ENCODE measurements at regions not wholly inside any gene's neighbourhood (a gene's known extent, or its start where the extent isn't known, plus 50 kb on each side); places are given as distances from the start of the nearest gene placed in this dataset.

DNA sequence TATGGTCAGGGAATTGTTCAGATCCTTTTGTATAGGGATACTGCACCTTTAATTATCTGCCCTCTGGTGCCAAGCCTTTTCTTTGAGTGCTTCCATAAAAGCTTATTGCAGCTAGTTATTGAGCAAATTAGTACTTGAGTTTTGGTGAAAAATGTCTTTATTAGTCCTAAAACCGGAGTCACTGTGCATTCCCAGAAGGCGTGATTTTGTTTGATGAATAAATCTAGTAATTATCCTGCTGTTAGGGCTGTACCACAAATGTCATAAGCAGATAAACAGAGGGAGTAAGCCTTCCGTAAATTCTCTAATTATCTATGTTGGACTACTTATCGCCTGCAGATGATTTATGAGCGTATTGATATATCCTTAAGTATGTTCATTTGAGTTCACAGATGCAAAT lies 620.7 kb upstream of the ARRDC3 start:
- POLR2A ChIA-PET = no interaction called here
- H3K4me1 ChIP-seq (ENCODE audit: control insufficient read depth, insufficient read depth, low read length) = no peaks in the 10 kb centered on the region; the same call in 1 of the 2 replicates
- DNase-seq (ENCODE audit: low read depth, low spot score) = no peak
- CTCF ChIA-PET = no interaction called here
- intact Hi-C loops (cut with micrococcal nuclease; ENCODE audit: unreplicated experiment) (no loop called here), in situ Hi-C loops (cut with HindIII; ENCODE audit: low pct_unique_long_range_greater_than_20kb, low sequenced_read_pairs) (no loop called here)
- BruUV-seq (replicated peaks) = no TSS peak
- H3K4me3 ChIP-seq (ENCODE audit: low read depth in 2 of 2, low read length in 2 of 2) = no peak overlapping the region
- no peak for ATAC-seq
- H3K36me3 ChIP-seq (ENCODE audit: control insufficient read depth, insufficient read depth, low read length) = no peaks in the 10 kb centered on the region
- no peak for TF ChIP-seq SIN3A (IDR thresholded peaks at IDR 0.05; ENCODE audit: borderline replicate concordance, insufficient read depth, low read depth, low read length)
- TF ChIP-seq, protein P1, sequence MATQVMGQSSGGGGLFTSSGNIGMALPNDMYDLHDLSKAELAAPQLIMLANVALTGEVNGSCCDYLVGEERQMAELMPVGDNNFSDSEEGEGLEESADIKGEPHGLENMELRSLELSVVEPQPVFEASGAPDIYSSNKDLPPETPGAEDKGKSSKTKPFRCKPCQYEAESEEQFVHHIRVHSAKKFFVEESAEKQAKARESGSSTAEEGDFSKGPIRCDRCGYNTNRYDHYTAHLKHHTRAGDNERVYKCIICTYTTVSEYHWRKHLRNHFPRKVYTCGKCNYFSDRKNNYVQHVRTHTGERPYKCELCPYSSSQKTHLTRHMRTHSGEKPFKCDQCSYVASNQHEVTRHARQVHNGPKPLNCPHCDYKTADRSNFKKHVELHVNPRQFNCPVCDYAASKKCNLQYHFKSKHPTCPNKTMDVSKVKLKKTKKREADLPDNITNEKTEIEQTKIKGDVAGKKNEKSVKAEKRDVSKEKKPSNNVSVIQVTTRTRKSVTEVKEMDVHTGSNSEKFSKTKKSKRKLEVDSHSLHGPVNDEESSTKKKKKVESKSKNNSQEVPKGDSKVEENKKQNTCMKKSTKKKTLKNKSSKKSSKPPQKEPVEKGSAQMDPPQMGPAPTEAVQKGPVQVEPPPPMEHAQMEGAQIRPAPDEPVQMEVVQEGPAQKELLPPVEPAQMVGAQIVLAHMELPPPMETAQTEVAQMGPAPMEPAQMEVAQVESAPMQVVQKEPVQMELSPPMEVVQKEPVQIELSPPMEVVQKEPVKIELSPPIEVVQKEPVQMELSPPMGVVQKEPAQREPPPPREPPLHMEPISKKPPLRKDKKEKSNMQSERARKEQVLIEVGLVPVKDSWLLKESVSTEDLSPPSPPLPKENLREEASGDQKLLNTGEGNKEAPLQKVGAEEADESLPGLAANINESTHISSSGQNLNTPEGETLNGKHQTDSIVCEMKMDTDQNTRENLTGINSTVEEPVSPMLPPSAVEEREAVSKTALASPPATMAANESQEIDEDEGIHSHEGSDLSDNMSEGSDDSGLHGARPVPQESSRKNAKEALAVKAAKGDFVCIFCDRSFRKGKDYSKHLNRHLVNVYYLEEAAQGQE (IDR thresholded peaks at IDR 0.05; ENCODE audit: insufficient read depth in 1 of 2, low read depth in 2 of 2, low read length in 1 of 2) = no peak
- TF ChIP-seq POLR2AphosphoS5 (IDR thresholded peaks at IDR 0.05; ENCODE audit: low read depth, low read length) = no peak
- H3K27me3 ChIP-seq (ENCODE audit: control insufficient read depth, insufficient read depth, low read length) = no peaks in the 10 kb centered on the region
- H3K9me3 ChIP-seq (ENCODE audit: control insufficient read depth, insufficient read depth, low read depth, low read length) = no peaks in the 10 kb centered on the region
- no peak overlapping the region for H3K27ac ChIP-seq (ENCODE audit: low read length)

DNA sequence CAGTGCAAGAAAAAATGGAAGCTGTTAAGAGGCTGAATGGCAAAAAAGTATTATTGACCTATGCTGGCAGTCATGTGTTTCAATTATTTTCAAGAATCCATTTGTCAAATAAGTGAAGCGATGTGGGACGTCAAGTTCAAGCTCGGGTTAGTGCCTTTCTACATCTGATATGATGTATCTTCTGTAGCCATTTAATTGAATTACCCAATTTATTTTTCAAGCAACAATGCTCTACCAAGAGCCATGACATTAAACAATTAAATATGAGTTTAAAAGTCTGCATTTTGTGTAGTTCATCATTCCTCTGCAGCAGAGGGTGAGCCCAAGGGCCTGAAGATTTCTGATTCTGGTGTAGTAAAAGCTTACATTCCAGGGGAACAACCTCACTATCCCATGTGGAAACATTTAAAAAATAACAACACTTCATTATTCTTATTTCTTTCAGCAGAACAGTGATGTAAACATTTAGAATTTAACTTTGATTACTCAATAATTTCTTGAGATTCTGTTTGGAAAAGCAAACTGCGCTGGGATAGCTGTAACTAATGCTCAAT lies 619.7 kb upstream of the ARRDC3 start:
- TF ChIP-seq SIN3A (IDR thresholded peaks at IDR 0.05; ENCODE audit: borderline replicate concordance, insufficient read depth, low read depth, low read length) = no peak
- no peak for TF ChIP-seq POLR2AphosphoS5 (IDR thresholded peaks at IDR 0.05; ENCODE audit: low read depth, low read length)
- TF ChIP-seq TCF7L2 (IDR thresholded peaks at IDR 0.05; ENCODE audit: low read depth, low read length) = no peak
- TF ChIP-seq, protein P1 (IDR thresholded peaks at IDR 0.05; ENCODE audit: insufficient read depth in 1 of 2, low read depth in 2 of 2, low read length in 1 of 2) = no peak
- TF ChIP-seq, protein P2, sequence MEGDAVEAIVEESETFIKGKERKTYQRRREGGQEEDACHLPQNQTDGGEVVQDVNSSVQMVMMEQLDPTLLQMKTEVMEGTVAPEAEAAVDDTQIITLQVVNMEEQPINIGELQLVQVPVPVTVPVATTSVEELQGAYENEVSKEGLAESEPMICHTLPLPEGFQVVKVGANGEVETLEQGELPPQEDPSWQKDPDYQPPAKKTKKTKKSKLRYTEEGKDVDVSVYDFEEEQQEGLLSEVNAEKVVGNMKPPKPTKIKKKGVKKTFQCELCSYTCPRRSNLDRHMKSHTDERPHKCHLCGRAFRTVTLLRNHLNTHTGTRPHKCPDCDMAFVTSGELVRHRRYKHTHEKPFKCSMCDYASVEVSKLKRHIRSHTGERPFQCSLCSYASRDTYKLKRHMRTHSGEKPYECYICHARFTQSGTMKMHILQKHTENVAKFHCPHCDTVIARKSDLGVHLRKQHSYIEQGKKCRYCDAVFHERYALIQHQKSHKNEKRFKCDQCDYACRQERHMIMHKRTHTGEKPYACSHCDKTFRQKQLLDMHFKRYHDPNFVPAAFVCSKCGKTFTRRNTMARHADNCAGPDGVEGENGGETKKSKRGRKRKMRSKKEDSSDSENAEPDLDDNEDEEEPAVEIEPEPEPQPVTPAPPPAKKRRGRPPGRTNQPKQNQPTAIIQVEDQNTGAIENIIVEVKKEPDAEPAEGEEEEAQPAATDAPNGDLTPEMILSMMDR (IDR thresholded peaks at IDR 0.05) = no peak
- no peak for ATAC-seq
- in situ Hi-C loops (cut with HindIII; ENCODE audit: low pct_unique_long_range_greater_than_20kb, low sequenced_read_pairs) (no loop called here), intact Hi-C loops (cut with micrococcal nuclease; ENCODE audit: unreplicated experiment) (no loop called here)
- no peak for DNase-seq (ENCODE audit: low read depth, low spot score)
- no peaks in the 10 kb centered on the region; the same call in 1 of the 2 replicates for H3K4me1 ChIP-seq (ENCODE audit: control insufficient read depth, insufficient read depth, low read length)
- ChIA-PET CTCF (no interaction called here), POLR2A (no interaction called here)
- no peaks in the 10 kb centered on the region for H3K27me3 ChIP-seq (ENCODE audit: control insufficient read depth, insufficient read depth, low read length)
- no peaks in the 10 kb centered on the region for H3K36me3 ChIP-seq (ENCODE audit: control insufficient read depth, insufficient read depth, low read length)
- H3K9me3 ChIP-seq (ENCODE audit: control insufficient read depth, insufficient read depth, low read depth, low read length) = no peaks in the 10 kb centered on the region
- BruUV-seq (replicated peaks) = no TSS peak
- H3K4me3 ChIP-seq (ENCODE audit: low read depth in 2 of 2, low read length in 2 of 2) = no peak overlapping the region
- H3K27ac ChIP-seq (ENCODE audit: low read length) = no peak overlapping the region
